NCI-H460 (cell line): ENCODE measurements at regions not wholly inside any gene's neighbourhood (a gene's known extent, or its start where the extent isn't known, plus 50 kb on each side); places are given as distances from the start of the nearest gene placed in this dataset.

Experiments used
- DNase-seq: peaks from one replicate; pipeline ENCODE4 v3.0.0-alpha.2; 2016; ENCODE audit warnings: low read depth; ENCODE audit errors: extremely low read depth

GRCh38 chr3:59595830-59596229 lies 546.0 kb upstream of the CFAP20DC start:
- no peak for DNase-seq

- no peak for DNase-seq
Observed at GRCh38 chr3:59593380-59593779, 543.6 kb upstream of the CFAP20DC start.

- DNase-seq: no peak
Observed at GRCh38 chr3:59580996-59581395, 531.2 kb upstream of the CFAP20DC start.

- DNase-seq: no peak
Observed at GRCh38 chr3:59580499-59580898, 530.7 kb upstream of the CFAP20DC start.

- DNase-seq: no peak
Observed at GRCh38 chr3:59578129-59578528, 528.3 kb upstream of the CFAP20DC start.

- no peak for DNase-seq
Observed at GRCh38 chr3:59576606-59577005, 526.8 kb upstream of the CFAP20DC start.

DNA sequence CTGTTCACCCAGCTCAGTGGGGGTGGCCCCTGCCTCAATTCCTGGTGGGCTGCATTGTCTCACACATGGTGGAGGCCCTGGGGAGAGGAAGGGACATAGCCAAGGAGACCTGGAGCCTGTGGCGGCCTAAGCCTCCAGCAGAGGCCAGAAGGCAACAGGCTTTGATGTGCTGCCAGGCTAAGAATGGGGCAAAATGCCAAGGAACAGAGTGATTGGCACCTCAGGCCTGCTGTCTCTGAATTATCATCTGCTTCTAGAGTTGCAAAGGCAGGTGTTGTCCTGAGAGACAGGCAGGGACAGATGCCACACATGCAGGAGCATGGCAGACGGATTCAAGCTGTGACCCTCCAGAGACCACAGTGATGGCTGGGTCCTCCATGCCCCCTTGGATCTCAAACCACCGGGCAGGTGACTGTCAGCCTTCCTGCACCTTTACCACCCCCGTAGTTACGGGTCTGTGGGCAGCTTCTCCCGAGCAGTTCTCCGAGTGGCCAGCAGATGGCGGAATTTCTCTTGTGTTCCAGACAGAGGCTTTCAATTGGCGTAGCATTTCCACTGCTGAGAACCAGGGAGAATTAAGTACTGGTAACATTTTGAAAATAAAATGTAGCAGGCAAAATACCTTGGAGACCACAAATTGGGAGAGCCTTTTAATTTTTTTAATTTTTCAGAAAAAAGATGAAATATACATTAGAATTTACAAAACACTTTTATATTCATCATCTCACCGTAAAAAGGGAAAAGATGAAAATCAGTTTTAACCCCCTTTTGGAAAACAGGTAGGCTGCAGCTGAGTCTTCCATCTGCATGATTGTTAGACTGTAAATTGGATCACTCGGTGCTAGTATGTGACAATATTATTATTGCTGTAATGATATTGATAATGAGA lies 525.5 kb upstream of the CFAP20DC start:
- DNase-seq: peak; percentile 66

DNA sequence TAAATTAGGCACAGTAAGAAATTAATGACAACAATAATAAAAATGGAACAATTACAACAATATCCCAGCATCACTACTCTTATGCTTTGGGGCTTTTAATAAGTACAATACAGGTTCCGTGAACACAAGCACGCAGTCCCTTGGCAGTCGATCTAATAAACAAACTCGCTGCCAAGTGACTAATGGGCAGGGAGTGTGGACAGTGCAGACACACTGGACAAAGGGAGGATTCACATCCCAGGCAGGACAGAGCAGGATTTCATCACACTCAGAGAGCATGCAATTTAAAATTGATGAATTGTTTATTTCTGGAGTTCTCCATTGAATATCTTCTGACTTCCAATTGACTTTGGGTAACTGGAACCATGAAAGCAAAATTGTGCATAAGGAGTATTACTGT lies 524.1 kb upstream of the CFAP20DC start:
- DNase-seq: peak; percentile 51

GRCh38 chr3:59572106-59572505 lies 522.3 kb upstream of the CFAP20DC start:
- no peak for DNase-seq

DNA sequence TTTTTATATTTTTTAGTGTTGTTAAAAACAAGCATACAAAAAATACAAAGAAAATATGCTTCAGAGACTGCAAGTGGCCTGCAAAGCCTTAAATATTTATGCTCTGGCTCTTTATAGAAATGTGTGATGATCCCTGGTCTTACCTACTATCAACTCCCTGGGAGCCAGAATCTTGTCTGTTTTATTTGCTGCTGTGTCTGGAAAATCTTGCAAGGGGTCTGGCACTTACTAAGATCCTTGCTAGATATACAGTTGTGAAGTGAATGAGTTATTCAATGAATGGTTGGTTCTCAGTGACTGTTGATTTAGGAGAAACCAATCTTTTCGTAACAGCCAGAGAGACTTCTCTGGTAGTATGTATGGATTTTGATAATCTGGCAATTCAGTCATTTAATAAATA lies 521.0 kb upstream of the CFAP20DC start:
- DNase-seq: no peak

DNA sequence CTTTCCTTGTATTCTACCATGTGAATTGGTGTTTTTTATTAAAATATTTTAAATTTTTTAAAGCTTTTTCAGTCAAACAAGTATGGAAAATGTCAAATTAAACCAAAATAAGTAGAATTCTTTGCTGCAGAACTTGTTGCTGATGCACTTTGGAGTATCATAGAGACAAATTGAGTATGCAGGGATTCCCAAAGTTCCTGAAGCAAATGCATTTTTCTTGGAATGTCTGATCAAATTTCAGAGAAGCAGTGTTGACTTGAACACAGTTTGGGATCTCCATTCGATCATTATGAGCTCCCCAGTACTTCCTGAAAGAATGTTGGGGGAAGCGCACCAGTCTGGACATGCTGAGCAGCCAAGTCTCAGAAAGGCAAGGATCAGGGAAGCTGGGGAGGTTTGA lies 517.8 kb upstream of the CFAP20DC start:
- DNase-seq: no peak

- DNase-seq: no peak
Observed at GRCh38 chr3:59566481-59566975, 516.7 kb upstream of the CFAP20DC start.

GRCh38 chr3:59565125-59565524 lies 515.3 kb upstream of the CFAP20DC start:
- DNase-seq: no peak

DNA sequence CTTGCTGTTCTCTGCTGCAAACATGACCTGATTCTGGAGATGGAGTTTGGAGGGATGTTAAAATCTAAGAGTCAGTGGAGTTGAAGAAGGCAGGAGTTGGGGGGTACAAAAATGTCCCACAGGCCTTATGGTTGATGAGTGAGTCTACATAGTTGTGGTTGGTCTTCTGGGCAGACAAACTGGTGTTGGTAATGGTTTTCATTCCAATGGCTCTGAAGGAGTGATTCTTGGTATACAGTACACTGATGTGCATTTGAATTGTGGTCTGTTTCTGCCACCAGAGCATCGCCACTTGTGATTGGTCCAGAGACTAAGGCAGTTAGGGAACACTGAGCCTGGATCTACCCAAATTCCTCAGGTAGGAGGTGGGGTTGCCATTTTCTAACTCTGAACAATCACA lies 514.1 kb upstream of the CFAP20DC start:
- DNase-seq: no peak

DNA sequence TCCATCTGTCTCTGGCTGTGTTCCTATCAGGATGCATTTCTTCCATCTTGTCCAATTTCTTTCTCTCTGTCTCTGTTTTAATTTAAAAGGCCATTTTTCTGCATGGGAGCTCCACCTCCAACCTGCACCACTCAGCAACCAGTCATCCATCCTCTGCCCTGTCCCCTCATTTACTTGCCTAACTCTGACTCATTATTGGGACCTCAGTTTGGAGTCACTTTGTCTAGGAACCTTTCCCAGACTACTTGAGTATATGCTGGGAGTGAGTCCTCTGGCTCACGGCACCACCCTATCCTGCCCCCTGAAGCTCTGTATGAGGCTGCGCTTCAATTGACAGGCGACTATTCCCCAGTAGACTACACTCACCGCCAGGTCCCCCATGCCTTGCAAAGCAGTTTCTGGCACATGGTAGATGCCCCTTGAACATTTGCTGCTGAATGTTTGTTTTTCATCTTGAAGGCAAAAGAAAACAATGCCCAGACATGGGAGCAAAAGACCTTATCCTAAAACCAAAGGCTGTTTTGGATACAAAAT lies 513.3 kb upstream of the CFAP20DC start:
- no peak for DNase-seq

DNA sequence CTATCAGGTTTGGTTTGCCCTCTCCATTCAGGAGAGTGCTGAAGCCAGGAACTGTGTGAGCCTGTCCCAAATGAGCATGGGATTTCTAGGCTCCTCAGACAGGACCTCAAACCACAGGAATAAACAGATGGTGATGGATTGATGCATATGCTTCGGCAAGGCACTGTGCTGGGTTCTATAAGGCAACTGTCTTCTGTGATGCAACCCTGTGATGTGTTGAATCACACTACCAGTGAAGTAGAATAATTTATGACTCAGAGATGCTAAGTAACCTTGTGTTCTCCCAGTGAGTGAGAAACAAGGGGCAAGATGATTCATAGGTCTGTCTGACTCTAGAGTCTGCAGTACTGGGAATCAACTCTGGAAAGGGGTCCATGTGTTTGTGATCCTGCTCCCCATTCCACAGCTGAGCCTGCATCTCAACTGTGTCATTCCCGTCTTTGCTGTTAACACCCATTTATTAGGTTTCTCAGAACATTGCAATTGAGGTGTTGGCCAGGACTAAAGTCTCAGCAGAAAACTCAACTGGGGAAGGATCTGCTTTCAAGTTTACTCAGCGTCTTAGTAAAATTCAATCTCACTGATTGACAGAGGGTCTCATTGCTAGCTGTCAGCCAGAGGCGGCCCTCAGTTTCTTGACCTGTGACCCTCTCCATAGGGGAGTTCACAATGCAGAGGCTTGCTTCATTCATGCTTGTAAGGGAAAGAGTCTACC lies 510.1 kb upstream of the CFAP20DC start:
- peak; percentile 74 for DNase-seq

DNA sequence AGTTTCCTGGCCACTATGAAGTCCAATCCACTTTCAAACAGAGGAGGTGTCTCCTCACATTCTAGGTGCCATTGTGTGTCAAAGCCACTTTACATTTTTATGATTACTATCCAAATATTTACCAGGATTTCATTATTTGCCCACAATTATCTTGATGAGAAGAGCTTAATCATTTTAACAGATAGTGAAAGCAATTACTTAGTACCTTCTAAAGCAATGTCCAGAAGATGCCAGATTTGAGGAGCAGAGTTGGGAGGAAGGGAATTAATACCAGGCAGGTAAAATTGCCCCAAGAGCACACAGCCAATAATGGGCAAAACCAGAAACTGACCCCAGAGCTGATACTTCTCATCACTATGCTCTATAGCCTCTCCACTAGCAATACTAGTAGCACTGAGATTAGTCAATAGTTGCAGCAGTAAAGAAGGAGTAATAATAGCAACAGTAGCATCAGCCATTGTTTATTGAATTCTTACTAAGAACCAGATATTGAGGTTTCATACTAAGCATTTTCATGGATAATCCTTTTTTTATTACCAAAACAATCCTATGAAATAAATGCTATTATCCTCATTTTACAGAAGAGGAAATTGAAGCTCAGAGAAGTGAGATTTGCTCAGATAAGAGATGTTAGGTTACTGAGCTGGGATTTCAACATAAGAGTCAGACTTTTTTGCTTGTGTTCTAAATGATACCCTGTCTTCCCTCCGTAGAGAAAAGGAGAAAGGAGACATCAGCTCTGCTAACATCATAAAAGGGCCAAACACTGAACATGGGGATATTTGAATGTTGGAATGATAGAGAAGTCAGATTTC lies 509.3 kb upstream of the CFAP20DC start:
- no peak for DNase-seq

DNA sequence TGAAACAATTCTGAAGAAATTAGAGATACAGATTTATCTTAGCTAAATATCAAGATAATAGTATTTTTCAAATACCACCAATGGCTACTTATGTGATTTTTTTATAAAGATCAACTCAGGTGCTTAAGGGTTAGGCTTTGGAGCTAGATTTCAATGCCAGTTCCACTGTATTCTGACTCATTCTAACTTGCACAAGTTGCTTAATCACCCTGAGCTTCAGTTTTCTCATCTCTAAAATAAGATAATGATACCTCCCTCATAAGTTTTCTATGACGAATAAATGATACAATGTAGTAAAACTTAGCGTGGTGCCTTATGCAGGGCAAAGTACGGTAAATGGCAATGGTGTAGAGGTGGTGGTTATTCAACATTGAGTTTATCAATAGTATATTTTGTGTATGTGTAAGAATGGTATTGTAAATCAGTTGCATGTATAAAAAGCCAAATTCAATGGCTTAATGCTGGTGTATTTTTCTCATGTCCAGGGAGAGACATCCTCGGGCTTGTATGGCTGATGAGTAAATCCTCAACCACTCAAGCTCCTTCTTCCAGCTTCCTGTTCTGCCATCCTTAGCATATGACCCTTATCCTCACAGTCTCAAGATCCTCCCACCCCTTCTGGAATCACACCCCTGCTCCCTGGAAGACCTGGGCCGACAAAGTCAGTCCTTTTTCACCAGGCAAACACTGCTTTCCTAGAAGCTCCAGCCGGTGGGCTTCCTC lies 505.9 kb upstream of the CFAP20DC start:
- no peak for DNase-seq

DNA sequence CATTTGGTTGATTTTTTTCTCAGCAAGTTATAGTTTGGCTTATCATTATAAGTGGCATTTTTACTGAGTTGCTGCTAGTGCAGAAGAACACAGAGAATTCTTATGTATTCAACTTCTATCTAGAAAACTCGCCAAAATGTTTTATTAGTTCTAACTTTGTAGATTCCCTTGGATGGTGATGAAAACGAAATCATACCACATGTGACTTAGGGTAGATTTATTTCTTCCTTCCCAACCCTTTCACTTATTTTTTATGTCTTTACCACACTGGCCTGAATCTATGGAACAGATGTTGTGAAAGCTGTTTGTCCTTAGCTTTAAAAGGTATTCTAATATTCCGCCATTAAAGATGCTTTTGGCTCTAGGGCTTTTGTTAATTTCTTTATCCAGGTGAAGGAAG lies 503.3 kb upstream of the CFAP20DC start:
- no peak for DNase-seq

- DNase-seq: no peak
Observed at GRCh38 chr3:59551834-59552233, 502.0 kb upstream of the CFAP20DC start.
